GM18873 (cell line): ENCODE measurements at regions not wholly inside any gene's neighbourhood (a gene's known extent, or its start where the extent isn't known, plus 50 kb on each side); places are given as distances from the start of the nearest gene placed in this dataset.

Source experiments
- ATAC-seq: cut with Tn5 transposase; IDR thresholded peaks from one replicate; pipeline ENCODE4 v1.9.1; 2021; ENCODE audit warnings: mild to moderate bottlenecking, moderate library complexity, moderate number of reproducible peaks; ENCODE audit not compliant: unreplicated experiment, low FRiP score

GRCh38 chr10:4647109-4647785 is 178.8 kb upstream of the AKR1E2 start:
- ATAC-seq, result no peak

GRCh38 chr10:4646547-4646946 is 179.5 kb upstream of the AKR1E2 start:
- ATAC-seq, result no peak

GRCh38 chr10:4645836-4646235 is 180.2 kb upstream of the AKR1E2 start:
- ATAC-seq, result no peak

- no peak for ATAC-seq
Observed at GRCh38 chr10:4643471-4643870, 182.5 kb upstream of the AKR1E2 start.

- ATAC-seq, result no peak
Observed at GRCh38 chr10:4639960-4640359, 186.0 kb upstream of the AKR1E2 start.

- ATAC-seq, result no peak
Observed at GRCh38 chr10:4638099-4638498, 187.9 kb upstream of the AKR1E2 start.

GRCh38 chr10:4637657-4638056 is 188.3 kb upstream of the AKR1E2 start:
- no peak for ATAC-seq

GRCh38 chr10:4635883-4636282 is 190.1 kb upstream of the AKR1E2 start:
- ATAC-seq, result no peak

GRCh38 chr10:4635388-4635787 is 190.6 kb upstream of the AKR1E2 start:
- ATAC-seq, result no peak

GRCh38 chr10:4633776-4634175 is 192.2 kb upstream of the AKR1E2 start:
- ATAC-seq, result no peak

- ATAC-seq, result no peak
Observed at GRCh38 chr10:4633186-4633585, 192.8 kb upstream of the AKR1E2 start.

GRCh38 chr10:4632757-4633156 is 193.2 kb upstream of the AKR1E2 start:
- ATAC-seq, result no peak

GRCh38 chr10:4626919-4627318 is 199.1 kb upstream of the AKR1E2 start:
- ATAC-seq, result no peak

- no peak for ATAC-seq
Observed at GRCh38 chr10:4623757-4624420, 202.1 kb upstream of the AKR1E2 start.

GRCh38 chr10:4623200-4623599 is 202.8 kb upstream of the AKR1E2 start:
- no peak for ATAC-seq

GRCh38 chr10:4622384-4622783 is 203.6 kb upstream of the AKR1E2 start:
- ATAC-seq, result no peak

GRCh38 chr10:4617589-4617988 is 208.4 kb upstream of the AKR1E2 start:
- ATAC-seq, result no peak

GRCh38 chr10:4615042-4615441 is 211.0 kb upstream of the AKR1E2 start:
- no peak for ATAC-seq

GRCh38 chr10:4609251-4609650 is 216.8 kb upstream of the AKR1E2 start:
- ATAC-seq, result no peak

- ATAC-seq, result no peak
Observed at GRCh38 chr10:4607681-4608080, 218.3 kb upstream of the AKR1E2 start.

GRCh38 chr10:4606856-4607636 is 219.0 kb upstream of the AKR1E2 start:
- ATAC-seq, result no peak
